ENCODE measurements at regions not wholly inside any gene's neighbourhood (a gene's known extent, or its start where the extent isn't known, plus 50 kb on each side); places are given as distances from the start of the nearest gene placed in this dataset.

GRCh38 chr11:70570693-70571395 lies 172.5 kb downstream of the CTTN start:
- no peak for DNase-seq (ENCODE audit: low spot score)

GRCh38 chr11:70572974-70573260 lies 174.6 kb downstream of the CTTN start:
- no peak for DNase-seq (ENCODE audit: low spot score)

- no peak for DNase-seq (ENCODE audit: low spot score)
Measured at GRCh38 chr11:70573701-70574151, 175.4 kb downstream of the CTTN start.

GRCh38 chr11:70574725-70575347 lies 176.5 kb downstream of the CTTN start:
- DNase-seq (ENCODE audit: low spot score) = no peak

GRCh38 chr11:70575396-70576060 lies 177.2 kb downstream of the CTTN start:
- DNase-seq (ENCODE audit: low spot score) = no peak

GRCh38 chr11:70577258-70577603 lies 178.9 kb downstream of the CTTN start:
- DNase-seq (ENCODE audit: low spot score) = no peak

GRCh38 chr11:70577948-70578347 lies 179.6 kb downstream of the CTTN start:
- no peak for DNase-seq (ENCODE audit: low spot score)

- no peak for DNase-seq (ENCODE audit: low spot score)
Measured at GRCh38 chr11:70578371-70578770, 180.0 kb downstream of the CTTN start.

GRCh38 chr11:70578831-70579230 lies 180.5 kb downstream of the CTTN start:
- no peak for DNase-seq (ENCODE audit: low spot score)

- DNase-seq (ENCODE audit: low spot score) = no peak
Measured at GRCh38 chr11:70579316-70579955, 181.1 kb downstream of the CTTN start.

GRCh38 chr11:70580036-70580805 lies 181.9 kb downstream of the CTTN start:
- no peak for DNase-seq (ENCODE audit: low spot score)

- DNase-seq (ENCODE audit: low spot score) = no peak
Measured at GRCh38 chr11:70581991-70582885, 183.9 kb downstream of the CTTN start.

- no peak for DNase-seq (ENCODE audit: low spot score)
Measured at GRCh38 chr11:70582886-70583641, 184.7 kb downstream of the CTTN start.

- DNase-seq (ENCODE audit: low spot score) = no peak
Measured at GRCh38 chr11:70583781-70584218, 185.5 kb downstream of the CTTN start.

GRCh38 chr11:70584498-70585235 lies 186.3 kb downstream of the CTTN start:
- DNase-seq (ENCODE audit: low spot score) = no peak

GRCh38 chr11:70585236-70585545 lies 186.9 kb downstream of the CTTN start:
- no peak for DNase-seq (ENCODE audit: low spot score)

- DNase-seq (ENCODE audit: low spot score) = no peak
Measured at GRCh38 chr11:70586261-70587074, 188.1 kb downstream of the CTTN start.

GRCh38 chr11:70587075-70587389 lies 188.7 kb downstream of the CTTN start:
- no peak for DNase-seq (ENCODE audit: low spot score)

- no peak for DNase-seq (ENCODE audit: low spot score)
Measured at GRCh38 chr11:70590356-70590991, 192.1 kb downstream of the CTTN start.

Data from AG20443 (cell line).